OCI-LY7 (cell line): ENCODE measurements at regions not wholly inside any gene's neighbourhood (a gene's known extent, or its start where the extent isn't known, plus 50 kb on each side); places are given as distances from the start of the nearest gene placed in this dataset.

Source experiments
- CTCF ChIP-seq: fragments of 200-600 bp; sonication (generic); conservative IDR thresholded peaks from 2 replicates; pipeline ENCODE4 v1.5.1; 2014; ENCODE audit warnings: mild to moderate bottlenecking, antibody characterized with exemption, low read length, moderate library complexity, mixed read lengths
- EZH2phosphoT487 ChIP-seq: fragments of 200-600 bp; sonication (generic); IDR thresholded peaks from 2 replicates; pipeline ENCODE4 v1.6.1; 2018; ENCODE audit warnings: low read depth, borderline replicate concordance, mild to moderate bottlenecking, mixed run types, antibody characterized with exemption, low read length, moderate library complexity, mixed read lengths

GRCh38 chr9:72457366-72457765 lies 64.0 kb upstream of the TMC1 start:
- TF ChIP-seq CTCF (no peak), EZH2phosphoT487 (no peak)
